ENCODE measurements at regions not wholly inside any gene's neighbourhood (a gene's known extent, or its start where the extent isn't known, plus 50 kb on each side); places are given as distances from the start of the nearest gene placed in this dataset.

GRCh38 chr20:63099456-63100173 lies 92.9 kb upstream of the BHLHE23 start:
- ChIA-PET POLR2A (no interaction called here), CTCF (interaction anchor here (0.9 kb wide), 1 partner anchor 37 kb away, joined by 3 read pairs; no protein-coding TSS in a partner anchor)
- DNase-seq (ENCODE audit: extremely low spot score), result no peak
- TF ChIP-seq CTCF (IDR thresholded peaks at IDR 0.05; ENCODE audit: control extremely low read depth, extremely low read depth, low read depth, missing control alignments), result no peak

- ChIA-PET CTCF (no interaction called here), POLR2A (no interaction called here)
- DNase-seq (ENCODE audit: extremely low spot score), result no peak
- TF ChIP-seq CTCF (IDR thresholded peaks at IDR 0.05; ENCODE audit: control extremely low read depth, extremely low read depth, low read depth, missing control alignments), result no peak
These were observed 91.5 kb upstream of the BHLHE23 start for GRCh38 chr20:63098195-63098810.

- ChIA-PET CTCF (no interaction called here), POLR2A (no interaction called here)
- no peak for TF ChIP-seq CTCF (IDR thresholded peaks at IDR 0.05; ENCODE audit: control extremely low read depth, extremely low read depth, low read depth, missing control alignments)
- DNase-seq (ENCODE audit: extremely low spot score), result no peak
These were observed 90.6 kb upstream of the BHLHE23 start for GRCh38 chr20:63097336-63097831.

- no peak for TF ChIP-seq CTCF (IDR thresholded peaks at IDR 0.05; ENCODE audit: control extremely low read depth, extremely low read depth, low read depth, missing control alignments)
- CTCF ChIA-PET, result no interaction called here
- no peak for DNase-seq (ENCODE audit: extremely low spot score)
- POLR2A ChIA-PET, result no interaction called here
These were observed 90.0 kb upstream of the BHLHE23 start for GRCh38 chr20:63096681-63097335.

GRCh38 chr20:63095718-63096654 lies 89.2 kb upstream of the BHLHE23 start:
- POLR2A ChIA-PET, result no interaction called here

More at GRCh38 chr20:63095718-63096654, 89.2 kb upstream of the BHLHE23 start:
- no peak for TF ChIP-seq CTCF (IDR thresholded peaks at IDR 0.05; ENCODE audit: control extremely low read depth, extremely low read depth, low read depth, missing control alignments)
- DNase-seq (ENCODE audit: extremely low spot score), result no peak
- CTCF ChIA-PET, result no interaction called here
